Spleen (tissue), 11 donors: ENCODE measurements at regions not wholly inside any gene's neighbourhood (a gene's known extent, or its start where the extent isn't known, plus 50 kb on each side); places are given as distances from the start of the nearest gene placed in this dataset.

Experiments
- DNase-seq: peaks from one replicate; pipeline ENCODE4 v3.0.0-alpha.2; 2020
- H3K27ac ChIP-seq, 8 donors: fragments of 200-600 bp; sonication (generic) in 7 of 8; 1 replicate in 4 of 8; 2 replicates in 4 of 8; pipeline versions ENCODE4 v1.5.0 to v1.8.0; 2016 to 2021; ENCODE audit warnings: inconsistent platforms in 4 of 8, mild to moderate bottlenecking in 4 of 8, moderate library complexity in 1 of 8
- H3K27me3 ChIP-seq, 7 donors: fragments of 200-600 bp; sonication (generic) in 6 of 7; replicated peaks in 1 of 7; 1 replicate in 4 of 7; 2 replicates in 3 of 7; pipeline versions ENCODE4 v1.5.0 to v1.8.0; 2016 to 2021; ENCODE audit warnings: inconsistent platforms in 3 of 7, mild to moderate bottlenecking in 1 of 7
- H3K36me3 ChIP-seq, 6 donors: fragments of 200-600 bp; sonication (generic) in 5 of 6; 1 replicate in 4 of 6; 2 replicates in 2 of 6; pipeline versions ENCODE4 v1.5.0 to v1.8.0; 2016 to 2021; ENCODE audit warnings: inconsistent platforms in 2 of 6
- H3K4me1 ChIP-seq, 6 donors: fragments of 200-600 bp; sonication (generic) in 5 of 6; 1 replicate in 3 of 6; 2 replicates in 3 of 6; pipeline versions ENCODE4 v1.5.0 to v1.8.0; 2016 to 2021; ENCODE audit warnings: inconsistent platforms in 3 of 6
- H3K4me3 ChIP-seq, 8 donors: fragments of 200-600 bp; sonication (generic) in 7 of 8; 1 replicate in 4 of 8; 2 replicates in 4 of 8; pipeline versions ENCODE4 v1.5.0 to v1.8.0; 2016 to 2021; ENCODE audit warnings: inconsistent platforms in 4 of 8, mild to moderate bottlenecking in 4 of 8, moderate library complexity in 2 of 8
- H3K9me3 ChIP-seq, 8 donors: fragments of 200-600 bp; sonication (generic) in 7 of 8; 1 replicate in 4 of 8; 2 replicates in 4 of 8; pipeline versions ENCODE4 v1.5.0 to v1.8.0; 2016 to 2021; ENCODE audit warnings: inconsistent platforms in 4 of 8
- CTCF ChIP-seq, 11 experiments: fragments of 200-600 bp in 7 of 11; fragments of 450-650 bp in 4 of 11; sonication (generic) in 4 of 11; IDR thresholded peaks in 8 of 11; conservative IDR thresholded peaks in 3 of 11; 1 replicate in 7 of 11; 2 replicates in 4 of 11; pipeline versions ENCODE4 v1.4.0 to v1.8.0; 2016 to 2021; ENCODE audit warnings: antibody characterized with exemption in 11 of 11, inconsistent platforms in 4 of 11, mild to moderate bottlenecking in 1 of 11
- POLR2A ChIP-seq, 3 donors: fragments of 450-650 bp; IDR thresholded peaks; one replicate each; pipeline ENCODE4 v1.5.1; 2017; ENCODE audit warnings: antibody characterized with exemption in 3 of 3, mild to moderate bottlenecking in 1 of 3
- POLR2AphosphoS5 ChIP-seq, 3 donors: sonication (generic); formaldehyde crosslinking; IDR thresholded peaks; one replicate each; pipeline ENCODE4 v1.5.1; 2017; ENCODE audit warnings: antibody characterized with exemption in 3 of 3
- whole genome bisulfite sequencing, 5 donors: extraction: QIAGEN DNeasy Blood & Tissue Kit in 3 of 5; methylation state at CpG; one replicate each; pipeline versions ENCODE4 v1.1.5 to v1.1.7; 2013 to 2018; 5-methylcytosine and 5-hydroxymethylcytosine counted together
- intact Hi-C: fragments of 100-400 bp; cut with DNase I; formaldehyde crosslinking; loops from one replicate; pipeline ENCODE4 v1.15.0; 2023; ENCODE audit warnings: low total_unique reads
- donor health status: healthy with polysubstance abuse.
- donor health status: DM: no; HTN: no; CAD: no; lungs with moderate emphysema.
- donor health status: DM: no; HTN: no; CAD: no.
- donor health status: Bipolar disorder and iron deficiency.
- donor health status: healthy.
- donor health status: DM: no; HTN: no; CAD: no.
- donor health status: DM: yes; HTN: yes; CAD: no.

- Histone ChIP-seq H3K4me1 (no peaks in the 10 kb centered on the region), H3K27me3 (no peaks in the 10 kb centered on the region), H3K27ac (no peak overlapping the region), H3K9me3 (no peaks in the 10 kb centered on the region), H3K4me3 (no peak overlapping the region), H3K36me3 (no peaks in the 10 kb centered on the region)
- DNase-seq: no peak
- intact Hi-C loops: no loop called here
- WGBS, 5 donors: 89 to 95% (median 93%) methylated on average over 2 of the region's 2 CpGs
- TF ChIP-seq POLR2A (IDR thresholded peaks at IDR 0.05): no peak
Measured at GRCh38 chr10:64753516-64753915, 1232.3 kb downstream of the REEP3 start.

- H3K27me3 ChIP-seq: no peaks in the 10 kb centered on the region
- no peaks in the 10 kb centered on the region for H3K9me3 ChIP-seq
- no peak overlapping the region for H3K27ac ChIP-seq
- no peaks in the 10 kb centered on the region for H3K4me1 ChIP-seq
- no peaks in the 10 kb centered on the region for H3K36me3 ChIP-seq
- no peak for DNase-seq
- 77 to 89% (median 79%) methylated on average over 4 of the region's 4 CpGs for WGBS, 5 donors
- intact Hi-C loops: no loop called here
- no peak overlapping the region for H3K4me3 ChIP-seq
- no peak for TF ChIP-seq POLR2AphosphoS5 (IDR thresholded peaks at IDR 0.05)
- no peak for TF ChIP-seq POLR2A (IDR thresholded peaks at IDR 0.05)
- TF ChIP-seq CTCF (IDR thresholded peaks at IDR 0.05 in 8 of 11, conservative IDR thresholded peaks at IDR 0.05 in 3 of 11): no peak
Measured at GRCh38 chr10:64760371-64760770, 1239.2 kb downstream of the REEP3 start.

GRCh38 chr10:64762861-64763260 is 1241.7 kb downstream of the REEP3 start:
- Histone ChIP-seq H3K9me3 (no peaks in the 10 kb centered on the region), H3K27me3 (no peaks in the 10 kb centered on the region), H3K36me3 (no peaks in the 10 kb centered on the region), H3K4me3 (no peak overlapping the region), H3K27ac (no peak overlapping the region), H3K4me1 (no peaks in the 10 kb centered on the region)
- no peak for DNase-seq
- TF ChIP-seq CTCF (IDR thresholded peaks at IDR 0.05 in 8 of 11, conservative IDR thresholded peaks at IDR 0.05 in 3 of 11): no peak
- no peak for TF ChIP-seq POLR2AphosphoS5 (IDR thresholded peaks at IDR 0.05)
- no peak for TF ChIP-seq POLR2A (IDR thresholded peaks at IDR 0.05)
- WGBS, 5 donors: 66 to 76% (median 66%) methylated on average over 4 of the region's 4 CpGs
- intact Hi-C loops: no loop called here

GRCh38 chr10:64765498-64765897 is 1244.3 kb downstream of the REEP3 start:
- no peaks in the 10 kb centered on the region for H3K4me1 ChIP-seq
- DNase-seq: no peak
- H3K27me3 ChIP-seq: no peaks in the 10 kb centered on the region
- H3K36me3 ChIP-seq: no peaks in the 10 kb centered on the region
- intact Hi-C loops: no loop called here
- no peaks in the 10 kb centered on the region for H3K9me3 ChIP-seq
- H3K4me3 ChIP-seq: no peak overlapping the region
- TF ChIP-seq CTCF (IDR thresholded peaks at IDR 0.05 in 8 of 11, conservative IDR thresholded peaks at IDR 0.05 in 3 of 11): no peak
- TF ChIP-seq POLR2A (IDR thresholded peaks at IDR 0.05): no peak
- no peak for TF ChIP-seq POLR2AphosphoS5 (IDR thresholded peaks at IDR 0.05)
- no peak overlapping the region for H3K27ac ChIP-seq
- 91 to 97% (median 96%) methylated on average over 2 of the region's 2 CpGs for WGBS, 5 donors
